ENCODE measurements at regions not wholly inside any gene's neighbourhood (a gene's known extent, or its start where the extent isn't known, plus 50 kb on each side); places are given as distances from the start of the nearest gene placed in this dataset.

GRCh38 chr9:118330191-118330986 lies 626.2 kb downstream of the TLR4 start:
- H3K4me3 ChIP-seq (ENCODE audit: insufficient read depth, low read depth, low read length) = no peak overlapping the region
- H3K36me3 Mint-ChIP-seq (ENCODE audit: low read depth, unreplicated experiment) = no peaks in the 10 kb centered on the region
- H3K4me1 ChIP-seq (ENCODE audit: insufficient read depth, low read length) = peaks cover 5% of the 10 kb centered on the region
- no peaks in the 10 kb centered on the region for H3K36me3 ChIP-seq (ENCODE audit: insufficient read depth, low read length)
- no peak overlapping the region for H3K4me3 Mint-ChIP-seq (ENCODE audit: unreplicated experiment)
- peak overlapping the region; percentile 92 for H3K27ac Mint-ChIP-seq (ENCODE audit: unreplicated experiment)
- H3K4me1 Mint-ChIP-seq (ENCODE audit: low read depth, unreplicated experiment) = peaks cover 19% of the 10 kb centered on the region
- DNase-seq (ENCODE audit: low read depth) (peak; percentile 57), FAIRE-seq (no peak)
- H3K79me2 ChIP-seq (ENCODE audit: insufficient read depth, low read length) = no peaks in the 10 kb centered on the region
- H3K27me3 ChIP-seq (ENCODE audit: insufficient read depth, low read length) = no peaks in the 10 kb centered on the region
- H3K9me3 ChIP-seq (ENCODE audit: insufficient read depth, low read depth, low read length) = no peaks in the 10 kb centered on the region
- TF ChIP-seq CTCF (IDR thresholded peaks at IDR 0.05; ENCODE audit: insufficient read depth, low read depth, low read length) (no peak), EZH2 (IDR thresholded peaks at IDR 0.05; ENCODE audit: insufficient read depth, low read length) (no peak)
- no peak overlapping the region for H3K27ac ChIP-seq (ENCODE audit: low read depth, low read length)
- H3K4me2 ChIP-seq (ENCODE audit: low read length) = no peak overlapping the region
- H3K27me3 Mint-ChIP-seq (ENCODE audit: low read depth, unreplicated experiment) = no peaks in the 10 kb centered on the region
- H3K9me3 Mint-ChIP-seq (ENCODE audit: unreplicated experiment) = no peaks in the 10 kb centered on the region
- H3K9ac ChIP-seq (ENCODE audit: low read length) = no peak overlapping the region
- no peak overlapping the region for H2AFZ ChIP-seq (ENCODE audit: low read depth, low read length)
- H4K20me1 ChIP-seq (ENCODE audit: insufficient read depth, low read length) = no peaks in the 10 kb centered on the region

DNA sequence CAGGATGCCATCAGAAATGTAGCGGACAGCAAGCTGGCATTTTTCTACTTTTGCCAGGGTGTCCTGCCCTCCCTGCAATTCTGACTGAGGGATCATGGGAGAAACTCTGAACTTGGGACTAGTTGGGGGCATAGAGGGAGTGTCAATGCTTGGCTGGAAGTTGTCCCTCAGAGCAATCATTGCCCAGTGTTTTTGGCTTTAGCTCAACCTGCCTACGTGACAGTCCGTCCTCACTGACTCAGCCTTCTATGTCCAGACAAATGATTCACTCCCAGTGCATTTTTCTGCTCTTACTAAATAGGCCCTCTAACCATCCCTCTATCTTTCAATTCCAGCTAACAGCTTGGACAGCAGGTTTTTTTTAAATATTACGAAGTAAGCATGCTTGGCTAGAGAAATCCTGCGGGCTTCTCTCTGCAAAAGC lies 627.4 kb downstream of the TLR4 start:
- Histone ChIP-seq H3K4me1 (ENCODE audit: insufficient read depth, low read length) (peaks cover 5% of the 10 kb centered on the region), H3K9me3 (ENCODE audit: insufficient read depth, low read depth, low read length) (no peaks in the 10 kb centered on the region), H3K79me2 (ENCODE audit: insufficient read depth, low read length) (no peaks in the 10 kb centered on the region), H3K27ac (ENCODE audit: low read depth, low read length) (no peak overlapping the region), H4K20me1 (ENCODE audit: insufficient read depth, low read length) (no peaks in the 10 kb centered on the region), H3K4me2 (ENCODE audit: low read length) (no peak overlapping the region), H3K4me3 (ENCODE audit: insufficient read depth, low read depth, low read length) (no peak overlapping the region), H3K9ac (ENCODE audit: low read length) (no peak overlapping the region), H2AFZ (ENCODE audit: low read depth, low read length) (no peak overlapping the region), H3K27me3 (ENCODE audit: insufficient read depth, low read length) (no peaks in the 10 kb centered on the region), H3K36me3 (ENCODE audit: insufficient read depth, low read length) (no peaks in the 10 kb centered on the region)
- no peak overlapping the region for H3K4me3 Mint-ChIP-seq (ENCODE audit: unreplicated experiment)
- H3K4me1 Mint-ChIP-seq (ENCODE audit: low read depth, unreplicated experiment) = peaks cover 22% of the 10 kb centered on the region
- peak; percentile 92 for DNase-seq (ENCODE audit: low read depth)
- no peaks in the 10 kb centered on the region for H3K9me3 Mint-ChIP-seq (ENCODE audit: unreplicated experiment)
- H3K36me3 Mint-ChIP-seq (ENCODE audit: low read depth, unreplicated experiment) = no peaks in the 10 kb centered on the region
- TF ChIP-seq EZH2 (IDR thresholded peaks at IDR 0.05; ENCODE audit: insufficient read depth, low read length) (no peak), CTCF (IDR thresholded peaks at IDR 0.05; ENCODE audit: insufficient read depth, low read depth, low read length) (no peak)
- no peak for FAIRE-seq
- no peaks in the 10 kb centered on the region for H3K27me3 Mint-ChIP-seq (ENCODE audit: low read depth, unreplicated experiment)
- peak overlapping the region; percentile 92 for H3K27ac Mint-ChIP-seq (ENCODE audit: unreplicated experiment)

Measured in astrocyte (in vitro differentiated cells and primary cell).